ENCODE measurements at regions not wholly inside any gene's neighbourhood (a gene's known extent, or its start where the extent isn't known, plus 50 kb on each side); places are given as distances from the start of the nearest gene placed in this dataset.

GRCh38 chr12:125417446-125417845 is 352.2 kb downstream of the AACS start:
- Histone ChIP-seq H4K20me1 (ENCODE audit: insufficient read depth, low read length) (no peaks in the 10 kb centered on the region), H3K4me3 (ENCODE audit: insufficient read depth, low read length) (no peak overlapping the region), H3K9me3 (ENCODE audit: low read depth, low read length) (no peaks in the 10 kb centered on the region), H3K4me1 (ENCODE audit: insufficient read depth, low read length) (no peaks in the 10 kb centered on the region), H3K36me3 (ENCODE audit: insufficient read depth, low read length) (no peaks in the 10 kb centered on the region), H2AFZ (ENCODE audit: low read length) (no peak overlapping the region), H3K27me3 (ENCODE audit: insufficient read depth, low read length) (no peaks in the 10 kb centered on the region), H3K4me2 (ENCODE audit: insufficient read depth, low read length) (no peak overlapping the region), H3K27ac (ENCODE audit: low read depth, low read length) (no peak overlapping the region), H3K79me2 (ENCODE audit: insufficient read depth, low read length) (no peaks in the 10 kb centered on the region)
- no peak for DNase-seq (ENCODE audit: insufficient read length, low spot score, missing footprints)
- TF ChIP-seq CTCF (IDR thresholded peaks at IDR 0.05; ENCODE audit: extremely low read depth, low read depth, low read length) = no peak

GRCh38 chr12:125418902-125419564 is 353.8 kb downstream of the AACS start:
- Histone ChIP-seq H3K79me2 (ENCODE audit: insufficient read depth, low read length) (no peaks in the 10 kb centered on the region), H3K4me1 (ENCODE audit: insufficient read depth, low read length) (no peaks in the 10 kb centered on the region), H3K27ac (ENCODE audit: low read depth, low read length) (no peak overlapping the region), H4K20me1 (ENCODE audit: insufficient read depth, low read length) (no peaks in the 10 kb centered on the region), H3K36me3 (ENCODE audit: insufficient read depth, low read length) (no peaks in the 10 kb centered on the region), H3K4me3 (ENCODE audit: insufficient read depth, low read length) (no peak overlapping the region), H3K4me2 (ENCODE audit: insufficient read depth, low read length) (no peak overlapping the region), H2AFZ (ENCODE audit: low read length) (no peak overlapping the region), H3K9me3 (ENCODE audit: low read depth, low read length) (no peaks in the 10 kb centered on the region), H3K27me3 (ENCODE audit: insufficient read depth, low read length) (no peaks in the 10 kb centered on the region)
- no peak for DNase-seq (ENCODE audit: insufficient read length, low spot score, missing footprints)
- no peak for TF ChIP-seq CTCF (IDR thresholded peaks at IDR 0.05; ENCODE audit: extremely low read depth, low read depth, low read length)

- H3K36me3 ChIP-seq (ENCODE audit: insufficient read depth, low read length) = no peaks in the 10 kb centered on the region
- H3K27ac ChIP-seq (ENCODE audit: low read depth, low read length) = no peak overlapping the region
- no peak overlapping the region for H3K4me2 ChIP-seq (ENCODE audit: insufficient read depth, low read length)
- H3K9me3 ChIP-seq (ENCODE audit: low read depth, low read length) = no peaks in the 10 kb centered on the region
- no peaks in the 10 kb centered on the region for H3K4me1 ChIP-seq (ENCODE audit: insufficient read depth, low read length)
- no peak for DNase-seq (ENCODE audit: insufficient read length, low spot score, missing footprints)
- H3K27me3 ChIP-seq (ENCODE audit: insufficient read depth, low read length) = no peaks in the 10 kb centered on the region
- no peak overlapping the region for H3K4me3 ChIP-seq (ENCODE audit: insufficient read depth, low read length)
- H2AFZ ChIP-seq (ENCODE audit: low read length) = no peak overlapping the region
- no peaks in the 10 kb centered on the region for H4K20me1 ChIP-seq (ENCODE audit: insufficient read depth, low read length)
- no peaks in the 10 kb centered on the region for H3K79me2 ChIP-seq (ENCODE audit: insufficient read depth, low read length)
- no peak for TF ChIP-seq CTCF (IDR thresholded peaks at IDR 0.05; ENCODE audit: extremely low read depth, low read depth, low read length)
Measured at GRCh38 chr12:125424909-125425308, 359.7 kb downstream of the AACS start.

GRCh38 chr12:125431516-125431915 is 366.3 kb downstream of the AACS start:
- no peak for DNase-seq (ENCODE audit: insufficient read length, low spot score, missing footprints)
- Histone ChIP-seq H4K20me1 (ENCODE audit: insufficient read depth, low read length) (no peaks in the 10 kb centered on the region), H3K4me1 (ENCODE audit: insufficient read depth, low read length) (no peaks in the 10 kb centered on the region), H3K36me3 (ENCODE audit: insufficient read depth, low read length) (no peaks in the 10 kb centered on the region), H3K4me3 (ENCODE audit: insufficient read depth, low read length) (no peak overlapping the region), H3K27ac (ENCODE audit: low read depth, low read length) (no peak overlapping the region), H3K4me2 (ENCODE audit: insufficient read depth, low read length) (no peak overlapping the region), H3K27me3 (ENCODE audit: insufficient read depth, low read length) (no peaks in the 10 kb centered on the region), H3K9me3 (ENCODE audit: low read depth, low read length) (no peaks in the 10 kb centered on the region), H2AFZ (ENCODE audit: low read length) (no peak overlapping the region), H3K79me2 (ENCODE audit: insufficient read depth, low read length) (no peaks in the 10 kb centered on the region)
- TF ChIP-seq CTCF (IDR thresholded peaks at IDR 0.05; ENCODE audit: extremely low read depth, low read depth, low read length) = no peak
